ENCODE measurements at regions not wholly inside any gene's neighbourhood (a gene's known extent, or its start where the extent isn't known, plus 50 kb on each side); places are given as distances from the start of the nearest gene placed in this dataset.

DNA sequence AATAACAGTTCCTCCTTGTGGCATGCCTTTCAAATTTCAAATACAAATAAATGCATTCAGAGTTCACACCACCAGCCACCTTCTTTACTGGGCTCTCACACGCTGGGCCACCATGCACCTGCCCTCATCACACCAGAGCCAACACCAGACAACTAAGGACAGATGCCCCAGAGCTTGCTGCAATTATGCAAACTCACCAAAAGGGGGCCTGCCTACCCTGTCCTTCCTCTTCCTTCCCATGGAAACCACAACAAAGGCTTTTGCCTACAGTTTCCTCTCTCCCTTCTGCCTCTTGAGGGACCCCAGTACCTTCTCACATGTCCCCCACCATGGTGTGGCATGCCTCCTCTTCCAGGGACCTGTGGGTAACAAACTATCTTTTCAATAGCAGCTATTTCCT, 1333.9 kb upstream of the TENM3 start:
- ATAC-seq, result peak; percentile 67; the same call in 2 of the 3 replicates
- FAIRE-seq, result no peak
- no peak overlapping the region for H3K27ac ChIP-seq (ENCODE audit: extremely low read length, insufficient read depth, low read length)
- TF ChIP-seq NFE2 (CRISPR knock-in tag; IDR thresholded peaks at IDR 0.05) (no peak), ZBTB1 (CRISPR knock-in tag; IDR thresholded peaks at IDR 0.05; ENCODE audit: borderline replicate concordance) (no peak), ZNF30 (CRISPR knock-in tag; IDR thresholded peaks at IDR 0.05) (no peak)
- TF ChIP-seq, protein P1, sequence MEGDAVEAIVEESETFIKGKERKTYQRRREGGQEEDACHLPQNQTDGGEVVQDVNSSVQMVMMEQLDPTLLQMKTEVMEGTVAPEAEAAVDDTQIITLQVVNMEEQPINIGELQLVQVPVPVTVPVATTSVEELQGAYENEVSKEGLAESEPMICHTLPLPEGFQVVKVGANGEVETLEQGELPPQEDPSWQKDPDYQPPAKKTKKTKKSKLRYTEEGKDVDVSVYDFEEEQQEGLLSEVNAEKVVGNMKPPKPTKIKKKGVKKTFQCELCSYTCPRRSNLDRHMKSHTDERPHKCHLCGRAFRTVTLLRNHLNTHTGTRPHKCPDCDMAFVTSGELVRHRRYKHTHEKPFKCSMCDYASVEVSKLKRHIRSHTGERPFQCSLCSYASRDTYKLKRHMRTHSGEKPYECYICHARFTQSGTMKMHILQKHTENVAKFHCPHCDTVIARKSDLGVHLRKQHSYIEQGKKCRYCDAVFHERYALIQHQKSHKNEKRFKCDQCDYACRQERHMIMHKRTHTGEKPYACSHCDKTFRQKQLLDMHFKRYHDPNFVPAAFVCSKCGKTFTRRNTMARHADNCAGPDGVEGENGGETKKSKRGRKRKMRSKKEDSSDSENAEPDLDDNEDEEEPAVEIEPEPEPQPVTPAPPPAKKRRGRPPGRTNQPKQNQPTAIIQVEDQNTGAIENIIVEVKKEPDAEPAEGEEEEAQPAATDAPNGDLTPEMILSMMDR (CRISPR knock-in tag; IDR thresholded peaks at IDR 0.05), result 0 out of 2 replicates have a peak, but pooled peaks have one; percentile 24
- WGBS (ENCODE audit: low lambda C conversion rate), result 6% methylated on average over 1 of the region's 1 CpG
- no peaks in the 10 kb centered on the region for H3K79me2 ChIP-seq (ENCODE audit: insufficient read depth, low read length)
- H3K9ac ChIP-seq (ENCODE audit: insufficient read depth, low read depth, low read length), result no peak overlapping the region
- CTCF ChIA-PET (ENCODE audit: low intra/inter-chr PET ratio, low total read pairs), result no interaction called here
- H4K20me1 ChIP-seq (ENCODE audit: insufficient read depth, low read length), result no peaks in the 10 kb centered on the region
- no peak overlapping the region for H3K4me2 ChIP-seq (ENCODE audit: low read depth, low read length)
- in situ Hi-C loops (cut with HindIII; ENCODE audit: extremely low pct_ligation_motif_present, low pct_unique_long_range_greater_than_20kb) (no loop called here), intact Hi-C loops (cut with micrococcal nuclease; ENCODE audit: unreplicated experiment) (no loop called here)
- H3K4me1 ChIP-seq (ENCODE audit: insufficient read depth, low read length), result no peaks in the 10 kb centered on the region
- no TSS peak for BruUV-seq (replicated peaks)
- POLR2A ChIA-PET, result no interaction called here
- H2AFZ ChIP-seq (ENCODE audit: low read length), result no peak overlapping the region
- no peaks in the 10 kb centered on the region for H3K9me3 ChIP-seq (ENCODE audit: low read length)
- H3K27me3 ChIP-seq (ENCODE audit: control insufficient read depth in 1 of 2, insufficient read depth in 2 of 2, low read length in 2 of 2), result no peaks in the 10 kb centered on the region
- no peak for DNase-seq (ENCODE audit: low spot score)
- H3K36me3 ChIP-seq (replicated peaks in 1 of 2; ENCODE audit: control insufficient read depth in 1 of 2, insufficient read depth in 2 of 2, low read length in 2 of 2), result no peaks in the 10 kb centered on the region
- no peak overlapping the region for H3K4me3 ChIP-seq (replicated peaks in 1 of 3; ENCODE audit: insufficient read depth in 1 of 3, low read depth in 2 of 3, low read length in 3 of 3)

DNA sequence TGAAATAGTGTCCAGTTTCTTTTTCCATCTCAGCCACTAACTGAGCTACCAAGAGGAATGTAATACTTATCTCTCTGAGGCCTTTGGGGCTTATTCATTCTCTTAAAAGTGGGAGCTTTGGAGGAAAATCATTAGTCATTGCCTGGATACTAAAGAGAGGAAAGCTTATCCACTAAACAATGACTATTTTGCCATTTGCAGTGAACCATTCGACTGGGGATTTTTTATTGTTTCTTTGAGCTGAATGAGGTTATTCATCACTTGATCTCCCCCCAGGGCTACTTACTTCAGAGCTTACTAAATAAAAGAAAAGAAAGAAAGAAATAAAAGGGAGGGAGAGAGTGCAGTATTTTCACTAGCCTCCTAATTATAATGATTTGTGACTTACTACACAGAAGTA, 1329.5 kb upstream of the TENM3 start:
- H3K4me1 ChIP-seq (ENCODE audit: insufficient read depth, low read length), result no peaks in the 10 kb centered on the region
- ChIA-PET CTCF (ENCODE audit: low intra/inter-chr PET ratio, low total read pairs) (no interaction called here), POLR2A (no interaction called here)
- no TSS peak for BruUV-seq (replicated peaks)
- no peaks in the 10 kb centered on the region for H3K9me3 ChIP-seq (ENCODE audit: low read length)
- H4K20me1 ChIP-seq (ENCODE audit: insufficient read depth, low read length), result no peaks in the 10 kb centered on the region
- no peaks in the 10 kb centered on the region for H3K79me2 ChIP-seq (ENCODE audit: insufficient read depth, low read length)
- H3K4me3 ChIP-seq (replicated peaks in 1 of 3; ENCODE audit: insufficient read depth in 1 of 3, low read depth in 2 of 3, low read length in 3 of 3), result no peak overlapping the region
- in situ Hi-C loops (cut with HindIII; ENCODE audit: extremely low pct_ligation_motif_present, low pct_unique_long_range_greater_than_20kb), result no loop called here
- TF ChIP-seq ETV5 (CRISPR knock-in tag; IDR thresholded peaks at IDR 0.05; ENCODE audit: borderline replicate concordance), result no peak
- TF ChIP-seq MATR3 (CRISPR knock-in tag; IDR thresholded peaks at IDR 0.05), result no peak
- TF ChIP-seq ZNF33A (CRISPR knock-in tag; IDR thresholded peaks at IDR 0.05; ENCODE audit: borderline replicate concordance), result no peak
- TF ChIP-seq SP140L (CRISPR knock-in tag; IDR thresholded peaks at IDR 0.05; ENCODE audit: borderline replicate concordance), result no peak
- TF ChIP-seq ZNF616 (CRISPR knock-in tag; IDR thresholded peaks at IDR 0.05; ENCODE audit: low read depth), result no peak
- TF ChIP-seq DNMT1 (CRISPR knock-in tag; IDR thresholded peaks at IDR 0.05), result no peak
- TF ChIP-seq SMARCC2 (IDR thresholded peaks at IDR 0.05), result no peak
- TF ChIP-seq TBL1XR1 (IDR thresholded peaks at IDR 0.05; ENCODE audit: borderline replicate concordance, low read length, partially characterized antibody), result no peak
- no peak for TF ChIP-seq CBX5 (CRISPR knock-in tag; IDR thresholded peaks at IDR 0.05; ENCODE audit: borderline replicate concordance)
- TF ChIP-seq NBN (conservative IDR thresholded peaks at IDR 0.05), result no peak
- FAIRE-seq, result no peak
- no peak overlapping the region for H3K9ac ChIP-seq (ENCODE audit: insufficient read depth, low read depth, low read length)
- H2AFZ ChIP-seq (ENCODE audit: low read length), result no peak overlapping the region
- H3K36me3 ChIP-seq (replicated peaks in 1 of 2; ENCODE audit: control insufficient read depth in 1 of 2, insufficient read depth in 2 of 2, low read length in 2 of 2), result no peaks in the 10 kb centered on the region
- H3K27me3 ChIP-seq (ENCODE audit: control insufficient read depth in 1 of 2, insufficient read depth in 2 of 2, low read length in 2 of 2), result no peaks in the 10 kb centered on the region
- intact Hi-C loops (cut with micrococcal nuclease; ENCODE audit: unreplicated experiment), result no loop called here
- 21% methylated on average over 1 of the region's 1 CpG for WGBS (ENCODE audit: low lambda C conversion rate)
- ATAC-seq, result no peak
- H3K4me2 ChIP-seq (ENCODE audit: low read depth, low read length), result no peak overlapping the region
- H3K27ac ChIP-seq (ENCODE audit: extremely low read length, insufficient read depth, low read length), result no peak overlapping the region
- DNase-seq (ENCODE audit: low spot score), result no peak

All from HepG2 (cell line).